NCI-H1694 treated with DMSO at 0.1 percent for 48 hours (cell line): ENCODE measurements at regions not wholly inside any gene's neighbourhood (a gene's known extent, or its start where the extent isn't known, plus 50 kb on each side); places are given as distances from the start of the nearest gene placed in this dataset.
"Not testable (repeated sequence)": the region's sequence is repeated elsewhere in the genome, so short reads cannot be mapped to it uniquely, and the experiment has no call there.

Experiments
- DNase-seq: peaks from one replicate; lab custom pipeline; 2025; lab: John Stamatoyannopoulos, UW

GRCh38 chr2:14828223-14828622, 195.7 kb downstream of the LRATD1 start:
- no peak for DNase-seq

- no peak for DNase-seq
Measured at GRCh38 chr2:14828968-14829367, 196.5 kb downstream of the LRATD1 start.

- DNase-seq, result no peak
Measured at GRCh38 chr2:14831458-14831857, 198.9 kb downstream of the LRATD1 start.

- DNase-seq, result no peak
Measured at GRCh38 chr2:14843507-14844204, 211.1 kb downstream of the LRATD1 start.

DNA sequence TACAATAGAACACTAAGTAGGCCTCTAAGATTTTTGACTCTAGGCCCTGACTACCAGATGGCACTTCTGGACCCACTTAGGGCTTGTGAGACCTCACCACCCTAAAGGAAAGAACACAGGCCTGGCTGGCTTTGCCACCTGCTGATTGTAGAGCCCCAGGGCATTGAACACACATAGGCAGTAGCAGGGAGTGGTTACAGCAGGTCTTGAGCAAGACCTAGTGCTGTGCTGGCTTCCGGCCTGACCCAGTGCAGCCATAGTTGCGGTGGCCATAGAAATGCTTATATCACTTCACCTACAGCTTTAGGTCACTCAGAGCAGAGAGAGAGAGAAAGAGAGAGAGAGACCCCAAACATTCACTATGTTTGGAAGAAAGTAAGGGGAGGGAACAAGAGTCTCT, 223.2 kb downstream of the LRATD1 start:
- no peak for DNase-seq

DNA sequence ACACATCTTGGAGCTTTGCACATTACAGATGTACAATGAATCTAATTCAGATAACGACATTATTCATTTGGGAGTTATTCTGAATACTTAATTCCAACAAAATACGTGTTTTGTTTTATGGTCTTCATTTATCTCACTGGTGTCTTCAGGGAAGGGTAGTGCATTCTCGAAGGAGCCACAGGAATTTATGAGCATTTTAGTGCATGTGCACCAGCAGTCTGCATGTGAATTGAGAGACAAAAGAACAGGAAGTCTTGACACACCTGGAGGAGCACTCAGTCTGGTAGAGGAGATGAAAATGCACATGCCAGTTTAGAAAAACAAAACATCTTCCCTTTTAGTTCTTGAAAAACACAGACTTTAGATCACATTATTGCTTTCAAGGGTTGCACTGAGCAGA, 228.7 kb downstream of the LRATD1 start:
- DNase-seq, result no peak

DNA sequence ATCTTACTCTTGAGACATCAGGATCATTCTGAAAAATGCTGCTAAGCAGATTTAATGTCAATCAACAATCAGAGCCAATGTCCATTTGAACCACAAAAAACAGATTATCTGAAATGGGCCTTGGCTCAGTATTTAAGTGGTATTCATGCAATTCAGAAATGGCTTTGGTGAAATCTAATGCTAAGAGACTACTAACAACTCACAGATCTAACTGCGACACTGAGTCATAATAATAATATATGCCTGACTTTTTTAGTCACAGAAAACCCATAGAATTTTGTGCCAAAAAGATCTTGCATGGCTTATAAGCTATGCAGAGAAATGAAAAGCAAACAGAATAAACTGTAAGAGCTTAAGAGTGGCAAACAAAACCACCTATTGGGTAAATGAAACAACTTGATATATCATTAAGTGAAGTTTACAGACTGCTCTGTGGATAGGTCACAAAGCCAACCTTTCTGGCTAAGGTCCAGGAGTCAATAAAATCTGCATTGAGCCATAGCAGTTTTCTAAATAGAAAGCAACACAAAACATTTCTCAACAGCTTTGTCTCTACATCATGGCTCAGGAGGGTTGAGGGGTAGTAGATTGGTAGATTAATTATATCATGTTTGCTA, 234.3 kb downstream of the LRATD1 start:
- DNase-seq, result no peak

DNA sequence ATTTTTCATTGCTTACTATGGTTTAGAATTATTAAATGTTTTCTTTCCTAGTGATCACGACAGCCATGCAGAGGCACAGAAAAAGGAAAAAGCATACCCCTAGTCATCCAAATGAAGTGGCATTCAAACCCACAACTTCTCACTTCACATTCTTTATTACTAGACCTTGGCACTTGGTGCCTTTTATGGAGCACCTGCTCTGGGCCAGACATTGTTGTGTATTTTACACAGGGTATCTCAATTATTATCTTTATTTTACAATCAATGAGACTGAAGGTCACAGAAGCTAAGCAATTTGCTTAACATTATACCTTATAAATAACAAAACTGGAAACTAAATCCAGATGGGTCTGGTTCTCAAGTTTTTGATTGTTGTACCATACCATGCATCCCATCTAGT, 235.3 kb downstream of the LRATD1 start:
- no peak for DNase-seq

DNA sequence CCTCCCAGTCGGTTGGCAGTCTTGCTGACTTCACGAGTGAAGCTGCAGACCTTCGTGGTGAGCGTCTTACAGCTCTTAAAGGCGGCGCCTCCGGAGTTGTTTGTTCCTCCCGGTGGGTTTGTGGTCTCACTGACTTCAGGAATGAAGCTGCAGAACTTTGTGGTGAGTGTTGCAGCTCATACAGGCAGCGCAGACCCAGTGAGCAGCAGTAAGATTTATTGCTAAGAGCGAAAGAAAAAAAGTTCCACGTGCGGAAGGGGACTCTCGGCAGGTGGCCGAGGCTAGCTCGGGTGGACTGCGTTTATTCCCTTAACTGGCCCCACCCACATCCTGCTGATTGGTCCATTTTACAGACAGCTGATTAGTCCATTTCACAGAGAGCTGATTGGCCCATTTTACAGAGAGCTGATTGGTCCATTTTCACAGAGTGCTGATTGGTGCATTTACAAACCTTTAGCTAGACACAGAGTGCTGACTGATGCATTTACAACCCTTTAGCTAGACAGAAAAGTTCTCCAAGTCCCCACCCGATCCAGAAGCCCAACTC, 240.3 kb downstream of the LRATD1 start:
- DNase-seq, result no peak

DNA sequence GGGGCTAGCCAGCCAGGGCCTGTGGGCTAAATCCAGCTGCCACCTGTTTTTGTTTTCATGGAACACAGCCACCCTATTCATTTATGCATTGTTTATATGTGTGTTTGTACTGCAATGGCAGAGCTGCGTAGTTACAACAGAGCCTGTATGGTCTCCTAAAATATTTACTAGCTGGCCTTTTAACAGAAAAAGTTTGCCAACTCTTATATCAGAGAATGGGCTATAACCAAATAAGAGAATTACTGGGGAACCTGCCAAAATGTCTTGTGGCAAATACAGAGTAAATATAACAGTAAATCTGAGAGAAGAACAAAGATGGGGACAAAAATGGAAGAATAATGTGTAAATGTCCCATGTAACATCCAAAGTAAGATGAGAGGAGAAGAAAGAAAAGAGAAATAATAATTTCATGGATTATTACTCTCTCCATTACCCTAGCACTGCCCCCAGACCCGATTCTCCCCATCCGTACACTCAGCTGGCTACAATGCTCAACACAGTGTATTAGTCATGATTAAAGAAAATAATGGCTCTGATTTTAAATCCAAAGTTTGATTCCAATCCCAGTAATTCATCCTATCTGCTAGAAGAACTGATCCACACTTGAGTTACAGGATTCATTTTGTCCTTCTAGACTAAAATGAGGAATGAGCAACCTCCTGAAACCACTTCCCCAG, 249.3 kb downstream of the LRATD1 start:
- DNase-seq, result no peak

GRCh38 chr2:14884651-14885050, 252.1 kb downstream of the LRATD1 start:
- DNase-seq, result no peak

DNA sequence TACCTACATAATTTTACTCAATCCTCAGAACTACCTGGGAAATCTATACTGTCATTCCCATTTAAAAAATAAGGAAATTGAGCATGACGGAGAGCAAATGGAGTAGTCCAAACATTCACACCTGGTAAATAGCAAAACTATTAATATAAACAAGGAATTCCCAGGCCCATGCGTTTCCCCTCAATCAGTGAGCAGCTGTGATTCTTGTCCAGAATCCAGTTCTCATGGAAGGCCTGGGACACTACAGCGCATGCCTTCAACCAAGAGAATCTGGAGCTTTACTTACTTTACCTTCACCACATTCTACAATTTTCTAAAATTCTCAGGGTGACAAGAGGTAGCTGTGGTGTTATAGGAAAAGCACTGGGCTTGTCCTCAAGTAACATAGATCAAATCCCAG, 259.0 kb downstream of the LRATD1 start:
- DNase-seq, result no peak

GRCh38 chr2:14896330-14897030, 264.0 kb downstream of the LRATD1 start:
- no peak for DNase-seq

DNA sequence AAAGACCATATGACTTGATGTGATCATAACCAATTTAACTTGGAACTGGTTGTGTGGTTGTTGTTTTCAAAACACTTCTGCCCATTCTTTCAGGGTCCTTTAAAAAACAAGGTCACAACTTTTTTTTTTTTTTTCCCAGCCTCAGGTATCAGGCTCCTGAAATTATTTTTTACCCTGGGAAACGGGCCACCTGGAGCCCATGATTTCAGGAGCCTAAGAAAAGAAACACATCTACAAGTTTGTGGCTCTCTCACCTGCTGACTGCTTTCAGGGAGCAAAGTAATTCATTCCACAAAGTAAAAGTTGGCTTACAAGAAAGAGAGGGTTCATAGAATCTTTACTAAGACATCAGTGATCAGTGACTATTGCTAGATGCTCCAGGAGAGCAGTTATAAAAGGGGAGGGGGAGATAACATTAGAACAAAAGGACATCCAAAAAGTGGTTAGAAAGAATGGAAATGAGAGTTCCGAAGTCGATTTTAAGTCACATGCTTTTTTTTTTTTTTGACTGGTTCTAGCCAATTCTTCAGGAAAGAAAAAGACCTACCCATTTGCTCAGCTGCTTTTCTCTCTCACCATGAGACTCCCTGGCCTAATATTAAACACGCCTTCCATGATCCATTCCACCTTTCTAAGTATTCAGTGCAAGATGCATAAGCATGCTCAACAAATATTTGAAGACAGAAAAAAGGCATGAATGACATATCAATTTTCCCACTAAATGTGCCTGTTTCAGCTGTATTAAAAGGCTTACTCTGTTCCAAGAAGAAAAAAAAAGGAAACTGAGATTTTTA, 267.3 kb downstream of the LRATD1 start:
- no peak for DNase-seq

GRCh38 chr2:14901737-14902136, 269.2 kb downstream of the LRATD1 start:
- DNase-seq, result no peak

- no peak for DNase-seq
Measured at GRCh38 chr2:14902953-14903352, 270.4 kb downstream of the LRATD1 start.

GRCh38 chr2:14903709-14904374, 271.3 kb downstream of the LRATD1 start:
- peak; percentile 65 for DNase-seq

GRCh38 chr2:14904378-14904777, 271.9 kb downstream of the LRATD1 start:
- not testable (repeated sequence) for DNase-seq

DNA sequence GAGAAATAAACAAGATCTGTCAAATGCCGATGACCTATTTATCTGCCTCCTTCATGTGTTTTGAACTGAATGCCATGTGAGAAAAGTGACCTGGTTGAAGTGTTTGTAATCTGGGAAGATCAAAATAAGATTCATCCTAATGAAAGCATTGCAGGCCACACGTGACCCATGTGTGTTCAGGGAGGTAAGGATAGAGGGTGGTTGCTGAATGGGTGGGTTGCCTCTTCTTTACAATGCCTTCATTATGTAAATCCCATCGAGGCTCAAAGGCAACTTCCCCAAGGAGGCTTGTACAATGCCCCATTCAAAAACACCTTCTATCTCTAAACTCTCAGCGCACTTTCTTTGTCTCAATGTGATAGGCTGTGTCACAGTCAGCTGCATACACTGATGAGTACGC, 273.1 kb downstream of the LRATD1 start:
- DNase-seq, result no peak

- peak; percentile 98 for DNase-seq
Measured at GRCh38 chr2:14907014-14907612, 274.6 kb downstream of the LRATD1 start.

DNA sequence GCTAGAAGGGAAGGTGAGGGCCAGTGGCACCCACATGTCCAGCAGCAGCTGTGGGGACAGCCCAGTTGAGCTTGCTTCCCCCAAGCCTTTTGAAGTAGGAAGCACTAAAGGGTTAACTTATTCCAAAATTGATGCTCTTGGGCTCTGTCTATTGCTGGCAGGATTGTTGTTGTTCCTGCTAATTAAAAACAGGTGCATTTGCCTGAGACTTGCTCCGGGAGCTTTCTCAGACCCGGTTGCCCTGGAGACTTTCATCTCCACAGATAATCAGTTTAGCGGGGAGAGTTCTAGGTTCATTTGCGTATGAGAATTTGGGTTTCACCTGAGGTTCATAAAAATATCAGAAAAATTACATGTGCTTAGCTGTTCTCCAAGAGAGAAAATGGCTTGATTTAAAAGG, 277.3 kb downstream of the LRATD1 start:
- peak; percentile 71 for DNase-seq
